ENCODE measurements at regions not wholly inside any gene's neighbourhood (a gene's known extent, or its start where the extent isn't known, plus 50 kb on each side); places are given as distances from the start of the nearest gene placed in this dataset.
A peak's percentile ranks its signal among the peaks of the same experiment; 100 is the strongest.

GRCh38 chr6:27176523-27177484 lies 70.7 kb upstream of the PRSS16 start:
- H3K4me3 Mint-ChIP-seq (ENCODE audit: unreplicated experiment): peak overlapping the region; percentile 97
- peaks cover 12% of the 10 kb centered on the region for H3K4me1 Mint-ChIP-seq (ENCODE audit: unreplicated experiment)
- peak; percentile 54 for DNase-seq (ENCODE audit: low spot score)
- no peaks in the 10 kb centered on the region for H3K36me3 Mint-ChIP-seq (ENCODE audit: low read depth, unreplicated experiment)
- no peak for TF ChIP-seq CTCF (IDR thresholded peaks at IDR 0.05; ENCODE audit: unreplicated experiment)
- peak overlapping the region; percentile 82 for H3K27ac Mint-ChIP-seq (ENCODE audit: unreplicated experiment)
- H3K9me3 Mint-ChIP-seq (ENCODE audit: unreplicated experiment): no peaks in the 10 kb centered on the region
- H3K27me3 Mint-ChIP-seq (ENCODE audit: unreplicated experiment): peaks cover 17% of the 10 kb centered on the region

GRCh38 chr6:27177485-27178406 lies 69.8 kb upstream of the PRSS16 start:
- Mint-ChIP-seq H3K27ac (ENCODE audit: unreplicated experiment) (peak overlapping the region; percentile 88), H3K4me3 (ENCODE audit: unreplicated experiment) (peak overlapping the region; percentile 97), H3K27me3 (ENCODE audit: unreplicated experiment) (peaks cover 16% of the 10 kb centered on the region), H3K4me1 (ENCODE audit: unreplicated experiment) (peaks cover 18% of the 10 kb centered on the region), H3K36me3 (ENCODE audit: low read depth, unreplicated experiment) (no peaks in the 10 kb centered on the region), H3K9me3 (ENCODE audit: unreplicated experiment) (no peaks in the 10 kb centered on the region)
- peak; percentile 77 for DNase-seq (ENCODE audit: low spot score)
- TF ChIP-seq CTCF (IDR thresholded peaks at IDR 0.05; ENCODE audit: unreplicated experiment): no peak

- Mint-ChIP-seq H3K4me3 (ENCODE audit: unreplicated experiment) (peak overlapping the region; percentile 97), H3K27ac (ENCODE audit: unreplicated experiment) (peak overlapping the region; percentile 88), H3K4me1 (ENCODE audit: unreplicated experiment) (peaks cover 22% of the 10 kb centered on the region), H3K27me3 (ENCODE audit: unreplicated experiment) (peaks cover 16% of the 10 kb centered on the region), H3K9me3 (ENCODE audit: unreplicated experiment) (no peaks in the 10 kb centered on the region), H3K36me3 (ENCODE audit: low read depth, unreplicated experiment) (no peaks in the 10 kb centered on the region)
- no peak for TF ChIP-seq CTCF (IDR thresholded peaks at IDR 0.05; ENCODE audit: unreplicated experiment)
- no peak for DNase-seq (ENCODE audit: low spot score)
Measured at GRCh38 chr6:27178407-27178730, 69.1 kb upstream of the PRSS16 start.

- peak; percentile 6 for DNase-seq (ENCODE audit: low spot score)
- peak overlapping the region; percentile 57 for H3K27ac Mint-ChIP-seq (ENCODE audit: unreplicated experiment)
- peak overlapping the region; percentile 97 for H3K4me3 Mint-ChIP-seq (ENCODE audit: unreplicated experiment)
- no peak for TF ChIP-seq CTCF (IDR thresholded peaks at IDR 0.05; ENCODE audit: unreplicated experiment)
- no peaks in the 10 kb centered on the region for H3K9me3 Mint-ChIP-seq (ENCODE audit: unreplicated experiment)
- H3K27me3 Mint-ChIP-seq (ENCODE audit: unreplicated experiment): peaks cover 16% of the 10 kb centered on the region
- no peaks in the 10 kb centered on the region for H3K36me3 Mint-ChIP-seq (ENCODE audit: low read depth, unreplicated experiment)
- peaks cover 22% of the 10 kb centered on the region for H3K4me1 Mint-ChIP-seq (ENCODE audit: unreplicated experiment)
Measured at GRCh38 chr6:27178860-27179259, 68.6 kb upstream of the PRSS16 start.
